Urinary bladder (tissue), 3 donors: ENCODE measurements at regions not wholly inside any gene's neighbourhood (a gene's known extent, or its start where the extent isn't known, plus 50 kb on each side); places are given as distances from the start of the nearest gene placed in this dataset.

Source experiments
- DNase-seq: peaks from one replicate; pipeline ENCODE4 v3.0.0-alpha.2; 2015; ENCODE audit errors: extremely low spot score
- H3K27ac ChIP-seq: one replicate; pipeline ENCODE4 v1.5.1; 2013; ENCODE audit warnings: low read depth, mild to moderate bottlenecking, moderate library complexity
- H3K36me3 ChIP-seq: one replicate; pipeline ENCODE4 v1.6.1; 2013; ENCODE audit warnings: mild to moderate bottlenecking, moderate library complexity; ENCODE audit not compliant: insufficient read depth
- H3K4me1 ChIP-seq: one replicate; pipeline ENCODE4 v1.6.1; 2013; ENCODE audit warnings: mild to moderate bottlenecking, moderate library complexity; ENCODE audit not compliant: insufficient read depth
- H3K4me3 ChIP-seq: one replicate; pipeline ENCODE4 v1.5.1; 2013; ENCODE audit warnings: low read depth, low read length
- WGBS: extraction: QIAGEN DNeasy Blood & Tissue Kit; methylation state at CpG from one replicate; pipeline ENCODE4 v1.1.7; 2013; 5-methylcytosine and 5-hydroxymethylcytosine counted together
- donor health status: healthy with polysubstance abuse.
- donor health status: healthy.

DNA sequence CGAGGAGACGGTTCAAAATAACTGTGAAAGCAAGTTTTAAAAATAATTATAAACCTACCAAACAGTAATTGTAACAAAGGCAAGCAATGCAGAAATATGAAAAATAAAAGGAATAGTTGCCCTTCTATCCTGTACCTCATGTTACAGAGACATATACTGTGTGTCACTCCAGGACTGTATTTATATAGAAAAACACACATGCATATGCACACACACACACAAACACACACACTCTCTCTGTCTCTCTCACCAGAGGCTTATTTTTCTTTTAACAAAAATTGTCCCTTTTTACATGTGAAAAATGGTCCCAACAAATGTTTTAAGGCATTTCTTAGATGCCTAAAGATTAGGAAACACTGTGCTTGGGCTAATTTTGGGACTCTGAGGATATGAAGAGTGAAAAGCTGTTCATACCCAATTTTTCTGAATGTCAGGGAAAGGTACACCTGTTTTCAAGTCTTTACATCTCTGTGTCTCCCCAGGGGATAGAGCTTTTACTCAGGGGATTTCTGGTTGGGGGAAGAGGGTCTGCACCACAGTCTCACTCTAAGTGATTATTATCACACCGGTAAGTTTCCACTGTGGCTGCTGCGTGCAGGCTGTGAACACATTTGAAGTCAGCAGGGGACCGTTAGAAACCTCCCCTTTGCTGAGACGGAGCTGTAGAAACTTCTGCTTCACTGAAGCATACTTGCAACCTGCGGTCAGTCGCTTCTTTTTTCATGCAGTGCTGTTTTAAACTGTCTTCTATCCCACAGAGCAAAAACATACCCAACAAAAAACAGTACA is 51.4 kb upstream of the SPAG16 start:
- DNase-seq, result no peak
- no peaks in the 10 kb centered on the region for H3K36me3 ChIP-seq
- H3K4me3 ChIP-seq, result no peak overlapping the region
- H3K27ac ChIP-seq, result no peak overlapping the region
- WGBS, result 32% methylated on average over 8 of the region's 8 CpGs
- H3K4me1 ChIP-seq, result no peaks in the 10 kb centered on the region

DNA sequence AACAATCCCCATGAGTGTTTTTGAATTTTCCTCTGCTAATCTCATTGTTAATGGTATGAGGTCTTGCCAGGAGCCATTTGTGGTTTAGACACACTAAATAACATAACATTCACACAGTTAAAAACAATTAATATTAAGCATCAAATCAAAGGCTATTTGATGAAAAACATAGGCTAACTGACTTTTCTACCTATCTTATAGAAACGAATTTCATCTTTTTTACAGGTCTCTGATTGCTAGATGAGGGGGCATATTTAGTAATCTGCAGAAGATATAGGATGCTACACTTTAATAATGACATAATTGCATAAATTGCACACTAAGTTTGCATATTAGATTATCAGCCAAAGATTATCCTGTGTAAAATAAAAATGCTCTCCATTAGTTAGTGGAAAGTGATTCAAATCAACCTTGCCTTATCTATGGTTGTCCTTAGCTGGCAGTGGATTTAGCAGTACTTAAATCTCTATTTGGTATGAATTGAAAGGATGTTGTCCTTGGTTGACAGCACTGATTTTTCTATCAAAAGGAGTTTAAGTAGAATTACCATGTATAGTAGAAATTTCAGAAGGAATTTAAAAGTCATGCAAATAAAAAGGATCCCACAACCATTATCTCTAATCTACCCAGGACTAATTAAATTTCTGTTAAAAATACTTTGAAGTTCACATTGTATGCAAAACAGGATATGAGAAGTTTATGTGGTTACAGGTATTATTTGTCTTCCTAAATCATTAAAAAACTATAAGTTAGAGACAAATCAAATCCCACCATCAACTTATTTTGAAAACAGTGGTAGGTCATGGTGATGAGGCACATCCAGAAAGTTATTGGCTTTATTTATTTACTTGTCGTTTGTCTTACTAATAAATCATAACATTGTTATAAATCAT is 50.6 kb upstream of the SPAG16 start:
- H3K4me1 ChIP-seq, result no peaks in the 10 kb centered on the region
- DNase-seq, result no peak
- no peak overlapping the region for H3K27ac ChIP-seq
- no peaks in the 10 kb centered on the region for H3K36me3 ChIP-seq
- H3K4me3 ChIP-seq, result no peak overlapping the region
- WGBS, result 45% methylated on average over 2 of the region's 2 CpGs
